Stimulated activated CD4-positive, alpha-beta T cell treated with anti-CD3 and anti-CD28 coated beads, Interleukin-1b, Interleukin-23, amount 100 ng/mL, for 24 hours (primary cell): ENCODE measurements at regions not wholly inside any gene's neighbourhood (a gene's known extent, or its start where the extent isn't known, plus 50 kb on each side); places are given as distances from the start of the nearest gene placed in this dataset.

ENCODE experiments used
- DNase-seq, 4 experiments: peaks; one replicate each; pipeline ENCODE4 v3.0.0-alpha.2; 2020; ENCODE audit warnings: low read depth in 4 of 4, low spot score in 1 of 4

- no peak for DNase-seq
These were observed 292.3 kb upstream of the ZPLD1 start for GRCh38 chr3:102142379-102143060.

- no peak for DNase-seq
These were observed 291.3 kb upstream of the ZPLD1 start for GRCh38 chr3:102143536-102143935.

- DNase-seq: no peak
These were observed 290.8 kb upstream of the ZPLD1 start for GRCh38 chr3:102144063-102144462.

- no peak for DNase-seq
These were observed 286.0 kb upstream of the ZPLD1 start for GRCh38 chr3:102148598-102149337.

- DNase-seq: no peak
These were observed 282.9 kb upstream of the ZPLD1 start for GRCh38 chr3:102151935-102152334.

GRCh38 chr3:102156426-102156825, 278.4 kb upstream of the ZPLD1 start:
- DNase-seq: no peak

GRCh38 chr3:102158080-102158740, 276.6 kb upstream of the ZPLD1 start:
- DNase-seq: no peak

- no peak for DNase-seq
These were observed 274.9 kb upstream of the ZPLD1 start for GRCh38 chr3:102159810-102160451.

GRCh38 chr3:102161384-102162006, 273.3 kb upstream of the ZPLD1 start:
- DNase-seq: no peak

GRCh38 chr3:102162251-102162650, 272.6 kb upstream of the ZPLD1 start:
- no peak for DNase-seq

GRCh38 chr3:102163039-102163817, 271.6 kb upstream of the ZPLD1 start:
- DNase-seq: no peak

- no peak for DNase-seq
These were observed 271.0 kb upstream of the ZPLD1 start for GRCh38 chr3:102163818-102164154.

GRCh38 chr3:102165367-102165766, 269.4 kb upstream of the ZPLD1 start:
- no peak for DNase-seq

GRCh38 chr3:102169915-102170479, 264.8 kb upstream of the ZPLD1 start:
- DNase-seq: no peak

GRCh38 chr3:102170545-102170944, 264.3 kb upstream of the ZPLD1 start:
- DNase-seq: no peak

- DNase-seq: no peak
These were observed 260.5 kb upstream of the ZPLD1 start for GRCh38 chr3:102174312-102174712.

GRCh38 chr3:102174832-102175374, 259.9 kb upstream of the ZPLD1 start:
- no peak for DNase-seq

GRCh38 chr3:102176333-102177050, 258.3 kb upstream of the ZPLD1 start:
- no peak for DNase-seq

GRCh38 chr3:102177075-102177755, 257.6 kb upstream of the ZPLD1 start:
- DNase-seq: no peak
